OCI-LY3 (cell line): ENCODE measurements at regions not wholly inside any gene's neighbourhood (a gene's known extent, or its start where the extent isn't known, plus 50 kb on each side); places are given as distances from the start of the nearest gene placed in this dataset.
"Not testable (repeated sequence)": the region's sequence is repeated elsewhere in the genome, so short reads cannot be mapped to it uniquely, and the experiment has no call there.

Source experiments
- H2AFZ ChIP-seq: fragments of 200-600, 300-600 bp; shearing (Covaris generic); 2 replicates; pipeline ENCODE4 v1.6.0; 2014; ENCODE audit warnings: antibody characterized with exemption, low read depth, low read length
- H3K27ac ChIP-seq: fragments of 200-600, 300-600 bp; sonication (generic); 2 replicates; pipeline ENCODE4 v1.5.1; 2014; ENCODE audit warnings: mild to moderate bottlenecking, low read length, moderate library complexity, mixed read lengths
- H3K27me3 ChIP-seq: fragments of 200-600, 300-600 bp; sonication (generic); 2 replicates; pipeline ENCODE4 v1.6.1; 2014; ENCODE audit warnings: low read depth, low read length, mixed read lengths
- H3K36me3 ChIP-seq: fragments of 200-600, 300-600 bp; sonication (generic); replicated peaks from 2 replicates; pipeline ENCODE3; 2014; ENCODE audit warnings: low read depth, low read length, mixed read lengths
- H3K4me1 ChIP-seq: fragments of 300-600, 200-600 bp; sonication (generic); 2 replicates; pipeline ENCODE4 v1.6.1; 2014; ENCODE audit warnings: low read length, mixed read lengths
- H3K4me2 ChIP-seq: fragments of 200-600, 300-600 bp; sonication (generic); 2 replicates; pipeline ENCODE4 v1.6.1; 2014; ENCODE audit warnings: low read length, mixed read lengths
- H3K4me3 ChIP-seq: fragments of 300-600, 200-600 bp; sonication (generic); 2 replicates; pipeline ENCODE4 v1.5.1; 2014; ENCODE audit warnings: antibody characterized with exemption, mild to moderate bottlenecking, low read length, moderate library complexity
- H3K79me2 ChIP-seq: fragments of 300-600, 200-600 bp; shearing (Covaris generic); 2 replicates; pipeline ENCODE4 v1.6.1; 2014; ENCODE audit warnings: mild to moderate bottlenecking, low read length, mixed read lengths
- H3K9ac ChIP-seq: fragments of 300-600, 200-600 bp; shearing (Covaris generic); 2 replicates; pipeline ENCODE4 v1.6.0; 2014; ENCODE audit warnings: mild to moderate bottlenecking, low read length, moderate library complexity
- H3K9me3 ChIP-seq: fragments of 200-600, 300-600 bp; shearing (Covaris generic); 2 replicates; pipeline ENCODE4 v1.6.1; 2014; ENCODE audit warnings: low read length, mixed read lengths; ENCODE audit not compliant: insufficient read depth
- H4K20me1 ChIP-seq: fragments of 200-600, 300-600 bp; sonication (generic); 2 replicates; pipeline ENCODE4 v1.6.1; 2016; ENCODE audit warnings: low read length, mixed read lengths; ENCODE audit not compliant: insufficient read depth
- EZH2phosphoT487 ChIP-seq: fragments of 200-600 bp; shearing (Covaris generic); IDR thresholded peaks from 2 replicates; pipeline ENCODE4 v1.6.1; 2018; ENCODE audit warnings: antibody characterized with exemption, mixed run types, low read depth
- TF ChIP-seq, protein P1 (sequence below): fragments of 200-600, 300-600 bp; sonication (generic); IDR thresholded peaks from 2 replicates; pipeline ENCODE4 v1.5.1; 2014; ENCODE audit warnings: antibody characterized with exemption, low read length, low read depth

DNA sequence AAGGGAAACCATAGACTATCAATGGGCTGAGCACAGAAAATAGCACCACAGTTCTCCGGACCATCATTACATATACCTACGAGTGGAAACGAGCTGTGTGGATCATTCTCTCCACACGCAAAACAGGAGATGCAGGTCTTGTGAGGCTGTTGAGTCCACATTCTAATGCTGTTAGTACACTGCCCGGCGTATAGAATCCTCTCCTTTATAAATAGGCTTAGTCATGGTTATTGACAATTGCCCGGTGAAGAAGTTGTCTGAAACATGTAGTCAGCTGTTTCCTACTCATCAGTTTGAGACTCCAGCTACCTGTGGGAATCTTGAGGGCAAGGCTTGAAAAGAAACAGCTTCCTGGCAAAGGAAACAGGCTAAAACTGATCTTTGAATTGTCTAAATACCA, 602.0 kb upstream of the EDIL3 start:
- no peaks in the 10 kb centered on the region for H3K9me3 ChIP-seq
- no peak overlapping the region for H2AFZ ChIP-seq
- no peak overlapping the region for H3K4me3 ChIP-seq
- no peak overlapping the region for H3K27ac ChIP-seq
- no peaks in the 10 kb centered on the region for H3K27me3 ChIP-seq
- H4K20me1 ChIP-seq: no peaks in the 10 kb centered on the region
- TF ChIP-seq, protein P1, sequence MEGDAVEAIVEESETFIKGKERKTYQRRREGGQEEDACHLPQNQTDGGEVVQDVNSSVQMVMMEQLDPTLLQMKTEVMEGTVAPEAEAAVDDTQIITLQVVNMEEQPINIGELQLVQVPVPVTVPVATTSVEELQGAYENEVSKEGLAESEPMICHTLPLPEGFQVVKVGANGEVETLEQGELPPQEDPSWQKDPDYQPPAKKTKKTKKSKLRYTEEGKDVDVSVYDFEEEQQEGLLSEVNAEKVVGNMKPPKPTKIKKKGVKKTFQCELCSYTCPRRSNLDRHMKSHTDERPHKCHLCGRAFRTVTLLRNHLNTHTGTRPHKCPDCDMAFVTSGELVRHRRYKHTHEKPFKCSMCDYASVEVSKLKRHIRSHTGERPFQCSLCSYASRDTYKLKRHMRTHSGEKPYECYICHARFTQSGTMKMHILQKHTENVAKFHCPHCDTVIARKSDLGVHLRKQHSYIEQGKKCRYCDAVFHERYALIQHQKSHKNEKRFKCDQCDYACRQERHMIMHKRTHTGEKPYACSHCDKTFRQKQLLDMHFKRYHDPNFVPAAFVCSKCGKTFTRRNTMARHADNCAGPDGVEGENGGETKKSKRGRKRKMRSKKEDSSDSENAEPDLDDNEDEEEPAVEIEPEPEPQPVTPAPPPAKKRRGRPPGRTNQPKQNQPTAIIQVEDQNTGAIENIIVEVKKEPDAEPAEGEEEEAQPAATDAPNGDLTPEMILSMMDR: no peak
- TF ChIP-seq EZH2phosphoT487: no peak
- no peaks in the 10 kb centered on the region for H3K79me2 ChIP-seq
- H3K4me2 ChIP-seq: no peak overlapping the region
- no peak overlapping the region for H3K9ac ChIP-seq
- no peaks in the 10 kb centered on the region for H3K4me1 ChIP-seq
- no peaks in the 10 kb centered on the region for H3K36me3 ChIP-seq

DNA sequence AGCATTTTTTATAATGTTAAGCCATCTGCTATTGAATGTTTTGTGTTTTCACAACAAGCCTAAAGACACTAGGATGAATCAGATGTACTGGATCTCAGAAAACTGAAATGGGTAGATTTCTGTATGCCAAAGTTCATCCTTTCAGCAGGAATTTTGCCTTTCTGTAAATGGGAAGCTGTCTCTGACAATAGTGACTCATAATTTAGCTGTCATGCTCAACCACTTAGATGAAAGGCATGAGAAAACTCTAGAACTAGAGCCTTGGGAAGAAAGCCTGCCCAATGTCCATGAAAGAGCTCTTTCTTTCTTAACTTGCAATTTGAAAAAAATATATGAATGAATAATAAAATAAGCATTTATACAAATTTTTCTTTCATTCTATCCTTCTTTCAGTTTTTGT, 616.0 kb upstream of the EDIL3 start:
- no peak overlapping the region for H3K9ac ChIP-seq
- H3K27ac ChIP-seq: no peak overlapping the region
- no peaks in the 10 kb centered on the region for H3K27me3 ChIP-seq
- no peak overlapping the region for H3K4me2 ChIP-seq
- no peaks in the 10 kb centered on the region for H3K9me3 ChIP-seq
- H2AFZ ChIP-seq: no peak overlapping the region
- no peaks in the 10 kb centered on the region for H3K79me2 ChIP-seq
- no peak overlapping the region for H3K4me3 ChIP-seq
- no peaks in the 10 kb centered on the region for H3K4me1 ChIP-seq
- no peaks in the 10 kb centered on the region for H4K20me1 ChIP-seq
- H3K36me3 ChIP-seq: no peaks in the 10 kb centered on the region
- no peak for TF ChIP-seq EZH2phosphoT487
- TF ChIP-seq, protein P1: no peak

DNA sequence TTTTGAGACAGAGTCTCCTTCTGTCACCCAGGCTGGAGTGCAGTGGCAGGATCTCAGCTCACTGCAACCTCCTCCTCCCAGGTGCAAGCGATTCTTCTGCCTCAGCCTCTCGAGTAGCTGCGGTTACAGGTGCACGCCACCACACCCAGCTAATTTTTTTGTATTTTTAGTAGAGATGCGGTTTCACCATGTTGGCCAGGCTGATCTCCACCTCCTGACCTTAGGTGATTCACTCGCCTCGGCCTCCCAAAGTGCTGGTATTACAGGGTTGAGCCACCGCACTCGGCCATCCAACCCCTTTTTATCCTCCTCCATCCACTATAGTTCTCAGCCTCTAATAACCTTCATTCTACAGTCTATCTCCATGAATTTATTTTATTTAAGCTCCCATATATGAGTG, 617.3 kb upstream of the EDIL3 start:
- H3K4me1 ChIP-seq, H4K20me1 ChIP-seq, H3K4me3 ChIP-seq, H3K27ac ChIP-seq, H3K27me3 ChIP-seq, H3K79me2 ChIP-seq, H3K4me2 ChIP-seq, H2AFZ ChIP-seq, H3K36me3 ChIP-seq, H3K9ac ChIP-seq, H3K9me3 ChIP-seq: not testable (repeated sequence)

DNA sequence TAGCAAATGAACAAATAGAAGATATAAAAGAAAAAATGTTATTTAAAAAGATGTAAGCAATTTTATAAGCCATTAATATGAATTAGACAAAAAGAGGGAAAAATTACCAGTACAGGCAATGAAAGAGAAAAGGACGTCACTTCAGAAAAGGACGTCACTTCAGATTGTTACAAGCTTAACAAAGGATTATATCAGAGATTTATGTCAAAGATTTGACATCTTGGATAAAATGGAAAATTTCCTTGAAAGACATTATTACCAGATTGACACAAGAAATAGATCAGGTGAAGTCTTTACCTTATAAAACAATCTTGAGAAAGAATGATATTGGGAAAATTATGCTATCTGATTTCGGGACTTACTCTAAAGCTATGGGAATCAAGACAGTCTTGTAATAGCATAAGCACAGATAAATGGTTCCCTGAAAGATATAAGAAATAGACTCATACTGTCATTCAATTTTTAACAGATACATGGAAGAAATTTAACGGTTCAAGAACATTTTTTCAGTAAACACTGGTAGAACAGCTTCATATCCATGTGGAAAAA, 625.4 kb upstream of the EDIL3 start:
- Histone ChIP-seq H3K4me1 (no peaks in the 10 kb centered on the region), H3K9me3 (no peaks in the 10 kb centered on the region), H3K4me2 (no peak overlapping the region), H3K79me2 (no peaks in the 10 kb centered on the region), H3K9ac (no peak overlapping the region), H3K27ac (no peak overlapping the region), H3K4me3 (no peak overlapping the region), H3K36me3 (no peaks in the 10 kb centered on the region), H4K20me1 (no peaks in the 10 kb centered on the region), H2AFZ (no peak overlapping the region), H3K27me3 (no peaks in the 10 kb centered on the region)
- TF ChIP-seq, protein P1: no peak
- no peak for TF ChIP-seq EZH2phosphoT487

DNA sequence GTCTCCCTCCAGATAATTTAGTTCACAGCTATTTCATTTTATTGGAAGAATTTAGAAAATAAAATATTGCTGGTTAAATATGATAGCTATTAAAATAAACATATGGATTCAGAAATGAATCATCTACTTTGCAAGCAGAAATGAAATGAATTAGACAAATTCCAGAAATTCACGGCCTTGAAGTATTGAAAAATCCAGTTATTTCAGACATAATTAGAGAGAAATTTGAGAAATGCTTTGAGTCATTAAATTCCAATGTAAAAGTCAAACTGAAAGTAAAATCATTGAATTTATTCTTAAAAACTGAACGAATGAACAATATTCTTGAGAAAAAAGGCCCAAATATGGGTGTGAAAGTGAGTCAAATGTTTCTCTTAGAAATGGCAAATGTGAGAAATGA, 632.6 kb upstream of the EDIL3 start:
- Histone ChIP-seq H3K36me3 (no peaks in the 10 kb centered on the region), H3K27ac (no peak overlapping the region), H2AFZ (no peak overlapping the region), H3K4me2 (no peak overlapping the region), H3K27me3 (no peaks in the 10 kb centered on the region), H3K9ac (no peak overlapping the region), H4K20me1 (no peaks in the 10 kb centered on the region), H3K9me3 (no peaks in the 10 kb centered on the region), H3K79me2 (no peaks in the 10 kb centered on the region), H3K4me1 (no peaks in the 10 kb centered on the region), H3K4me3 (no peak overlapping the region)
- TF ChIP-seq, protein P1: no peak
- TF ChIP-seq EZH2phosphoT487: no peak
